Prostate gland (tissue), 2 donors: ENCODE measurements at regions not wholly inside any gene's neighbourhood (a gene's known extent, or its start where the extent isn't known, plus 50 kb on each side); places are given as distances from the start of the nearest gene placed in this dataset.

Experiments
- POLR2A ChIP-seq: fragments of 450-650 bp; IDR thresholded peaks from one replicate; pipeline ENCODE4 v1.6.1; 2016; ENCODE audit warnings: antibody characterized with exemption, mild to moderate bottlenecking
- POLR2AphosphoS5 ChIP-seq: sonication (generic); formaldehyde crosslinking; IDR thresholded peaks from one replicate; pipeline ENCODE4 v1.6.1; 2017; ENCODE audit warnings: antibody characterized with exemption
- TF ChIP-seq, protein P1 (sequence below), 4 experiments: fragments of 200-600 bp in 2 of 4; fragments of 450-650 bp in 2 of 4; sonication (generic) in 2 of 4; IDR thresholded peaks; 1 replicate in 3 of 4; 2 replicates in 1 of 4; pipeline ENCODE4 v1.5.1; 2016 to 2019; ENCODE audit warnings: antibody characterized with exemption in 4 of 4, mild to moderate bottlenecking in 2 of 4, moderate library complexity in 2 of 4

- TF ChIP-seq, protein P1, sequence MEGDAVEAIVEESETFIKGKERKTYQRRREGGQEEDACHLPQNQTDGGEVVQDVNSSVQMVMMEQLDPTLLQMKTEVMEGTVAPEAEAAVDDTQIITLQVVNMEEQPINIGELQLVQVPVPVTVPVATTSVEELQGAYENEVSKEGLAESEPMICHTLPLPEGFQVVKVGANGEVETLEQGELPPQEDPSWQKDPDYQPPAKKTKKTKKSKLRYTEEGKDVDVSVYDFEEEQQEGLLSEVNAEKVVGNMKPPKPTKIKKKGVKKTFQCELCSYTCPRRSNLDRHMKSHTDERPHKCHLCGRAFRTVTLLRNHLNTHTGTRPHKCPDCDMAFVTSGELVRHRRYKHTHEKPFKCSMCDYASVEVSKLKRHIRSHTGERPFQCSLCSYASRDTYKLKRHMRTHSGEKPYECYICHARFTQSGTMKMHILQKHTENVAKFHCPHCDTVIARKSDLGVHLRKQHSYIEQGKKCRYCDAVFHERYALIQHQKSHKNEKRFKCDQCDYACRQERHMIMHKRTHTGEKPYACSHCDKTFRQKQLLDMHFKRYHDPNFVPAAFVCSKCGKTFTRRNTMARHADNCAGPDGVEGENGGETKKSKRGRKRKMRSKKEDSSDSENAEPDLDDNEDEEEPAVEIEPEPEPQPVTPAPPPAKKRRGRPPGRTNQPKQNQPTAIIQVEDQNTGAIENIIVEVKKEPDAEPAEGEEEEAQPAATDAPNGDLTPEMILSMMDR (IDR thresholded peaks at IDR 0.05) = no peak
- TF ChIP-seq POLR2AphosphoS5 = no peak
- no peak for TF ChIP-seq POLR2A
These were observed 95.7 kb upstream of the DRD5 start for GRCh38 chr4:9685692-9686091.
